ENCODE measurements at regions not wholly inside any gene's neighbourhood (a gene's known extent, or its start where the extent isn't known, plus 50 kb on each side); places are given as distances from the start of the nearest gene placed in this dataset.

- no peaks in the 10 kb centered on the region for H4K20me1 ChIP-seq (ENCODE audit: low read depth, low read length)
- H3K9ac ChIP-seq (ENCODE audit: low read length), result no peak overlapping the region
- no peak overlapping the region for H3K4me3 ChIP-seq (ENCODE audit: insufficient read depth, low read length, poor library complexity, severe bottlenecking)
- H3K79me2 ChIP-seq (ENCODE audit: insufficient read depth, low read length), result no peaks in the 10 kb centered on the region
- H3K9me2 ChIP-seq (replicated peaks; ENCODE audit: insufficient read depth, low read length), result no peaks in the 10 kb centered on the region
- no peak for TF ChIP-seq CTCF (IDR thresholded peaks at IDR 0.05; ENCODE audit: insufficient read depth, low read length, poor library complexity, severe bottlenecking)
- TF ChIP-seq EZH2phosphoT487 (conservative IDR thresholded peaks at IDR 0.05; ENCODE audit: low read length), result no peak
- no peaks in the 10 kb centered on the region for H3K9me3 ChIP-seq (ENCODE audit: insufficient read depth, low read length)
- no peaks in the 10 kb centered on the region for H3F3A ChIP-seq (ENCODE audit: insufficient read depth)
- no peak overlapping the region for H2AFZ ChIP-seq (ENCODE audit: low read depth, low read length, severe bottlenecking)
- H3K27ac ChIP-seq (ENCODE audit: low read depth, low read length), result no peak overlapping the region
- no peaks in the 10 kb centered on the region for H3K27me3 ChIP-seq (ENCODE audit: low read length)
- H3K4me2 ChIP-seq (ENCODE audit: low read depth, low read length, poor library complexity, severe bottlenecking), result no peak overlapping the region
- no peaks in the 10 kb centered on the region for H3K36me3 ChIP-seq (ENCODE audit: low read length)
Measured at GRCh38 chr6:48255094-48255493, 144.1 kb upstream of the PTCHD4 start.

- H4K20me1 ChIP-seq (ENCODE audit: low read depth, low read length), result no peaks in the 10 kb centered on the region
- no peaks in the 10 kb centered on the region for H3K9me2 ChIP-seq (replicated peaks; ENCODE audit: insufficient read depth, low read length)
- no peak overlapping the region for H2AFZ ChIP-seq (ENCODE audit: low read depth, low read length, severe bottlenecking)
- no peaks in the 10 kb centered on the region for H3K9me3 ChIP-seq (ENCODE audit: insufficient read depth, low read length)
- H3K27me3 ChIP-seq (ENCODE audit: low read length), result no peaks in the 10 kb centered on the region
- H3K36me3 ChIP-seq (ENCODE audit: low read length), result no peaks in the 10 kb centered on the region
- no peak for TF ChIP-seq EZH2phosphoT487 (conservative IDR thresholded peaks at IDR 0.05; ENCODE audit: low read length)
- no peak overlapping the region for H3K4me2 ChIP-seq (ENCODE audit: low read depth, low read length, poor library complexity, severe bottlenecking)
- no peak overlapping the region for H3K27ac ChIP-seq (ENCODE audit: low read depth, low read length)
- no peaks in the 10 kb centered on the region for H3F3A ChIP-seq (ENCODE audit: insufficient read depth)
- no peak overlapping the region for H3K9ac ChIP-seq (ENCODE audit: low read length)
- H3K4me3 ChIP-seq (ENCODE audit: insufficient read depth, low read length, poor library complexity, severe bottlenecking), result no peak overlapping the region
- H3K79me2 ChIP-seq (ENCODE audit: insufficient read depth, low read length), result no peaks in the 10 kb centered on the region
Measured at GRCh38 chr6:48249071-48249470, 138.1 kb upstream of the PTCHD4 start.

GRCh38 chr6:48243071-48243470 lies 132.1 kb upstream of the PTCHD4 start:
- H3K27ac ChIP-seq (ENCODE audit: low read depth, low read length), result no peak overlapping the region
- no peaks in the 10 kb centered on the region for H3K79me2 ChIP-seq (ENCODE audit: insufficient read depth, low read length)
- no peaks in the 10 kb centered on the region for H3K36me3 ChIP-seq (ENCODE audit: low read length)
- no peaks in the 10 kb centered on the region for H3K27me3 ChIP-seq (ENCODE audit: low read length)
- H3K9me3 ChIP-seq (ENCODE audit: insufficient read depth, low read length), result no peaks in the 10 kb centered on the region
- H3F3A ChIP-seq (ENCODE audit: insufficient read depth), result no peaks in the 10 kb centered on the region
- no peaks in the 10 kb centered on the region for H3K9me2 ChIP-seq (replicated peaks; ENCODE audit: insufficient read depth, low read length)
- H2AFZ ChIP-seq (ENCODE audit: low read depth, low read length, severe bottlenecking), result no peak overlapping the region
- no peak overlapping the region for H3K4me3 ChIP-seq (ENCODE audit: insufficient read depth, low read length, poor library complexity, severe bottlenecking)
- no peak overlapping the region for H3K9ac ChIP-seq (ENCODE audit: low read length)
- no peak for TF ChIP-seq CTCF (IDR thresholded peaks at IDR 0.05; ENCODE audit: insufficient read depth, low read length, poor library complexity, severe bottlenecking)
- no peak for TF ChIP-seq EZH2phosphoT487 (conservative IDR thresholded peaks at IDR 0.05; ENCODE audit: low read length)
- no peak overlapping the region for H3K4me2 ChIP-seq (ENCODE audit: low read depth, low read length, poor library complexity, severe bottlenecking)
- H4K20me1 ChIP-seq (ENCODE audit: low read depth, low read length), result no peaks in the 10 kb centered on the region

- Histone ChIP-seq H4K20me1 (ENCODE audit: low read depth, low read length) (no peaks in the 10 kb centered on the region), H3K4me3 (ENCODE audit: insufficient read depth, low read length, poor library complexity, severe bottlenecking) (no peak overlapping the region), H3F3A (ENCODE audit: insufficient read depth) (no peaks in the 10 kb centered on the region), H3K9me2 (replicated peaks; ENCODE audit: insufficient read depth, low read length) (no peaks in the 10 kb centered on the region), H3K36me3 (ENCODE audit: low read length) (no peaks in the 10 kb centered on the region), H3K79me2 (ENCODE audit: insufficient read depth, low read length) (no peaks in the 10 kb centered on the region), H3K27ac (ENCODE audit: low read depth, low read length) (no peak overlapping the region), H3K9ac (ENCODE audit: low read length) (no peak overlapping the region), H3K27me3 (ENCODE audit: low read length) (no peaks in the 10 kb centered on the region), H3K9me3 (ENCODE audit: insufficient read depth, low read length) (0 out of 2 replicates have a peak, but pooled peaks cover 4% of the 10 kb centered on the region), H2AFZ (ENCODE audit: low read depth, low read length, severe bottlenecking) (no peak overlapping the region), H3K4me2 (ENCODE audit: low read depth, low read length, poor library complexity, severe bottlenecking) (no peak overlapping the region)
- TF ChIP-seq EZH2phosphoT487 (conservative IDR thresholded peaks at IDR 0.05; ENCODE audit: low read length), result no peak
- no peak for TF ChIP-seq CTCF (IDR thresholded peaks at IDR 0.05; ENCODE audit: insufficient read depth, low read length, poor library complexity, severe bottlenecking)
Measured at GRCh38 chr6:48240287-48240686, 129.3 kb upstream of the PTCHD4 start.
